Activated naive CD4-positive, alpha-beta T cell (primary cell): ENCODE measurements at regions not wholly inside any gene's neighbourhood (a gene's known extent, or its start where the extent isn't known, plus 50 kb on each side); places are given as distances from the start of the nearest gene placed in this dataset.

ENCODE experiments used
- DNase-seq, 4 experiments: peaks; one replicate each; lab custom pipeline; 2025; lab: John Stamatoyannopoulos, UW

- no peak for DNase-seq
These were observed 203.4 kb upstream of the TNP1 start for GRCh38 chr2:217063238-217063755.

- no peak for DNase-seq
These were observed 202.9 kb upstream of the TNP1 start for GRCh38 chr2:217062768-217063167.

- DNase-seq, result no peak
These were observed 202.1 kb upstream of the TNP1 start for GRCh38 chr2:217061916-217062505.

- DNase-seq, result no peak
These were observed 201.2 kb upstream of the TNP1 start for GRCh38 chr2:217060951-217061547.

- no peak for DNase-seq
These were observed 200.7 kb upstream of the TNP1 start for GRCh38 chr2:217060516-217060915.

GRCh38 chr2:217058791-217059755 lies 199.2 kb upstream of the TNP1 start:
- DNase-seq, result no peak

- DNase-seq, result no peak
These were observed 197.9 kb upstream of the TNP1 start for GRCh38 chr2:217057773-217058172.

GRCh38 chr2:217055624-217056023 lies 195.8 kb upstream of the TNP1 start:
- DNase-seq, result no peak

- DNase-seq, result no peak
These were observed 194.9 kb upstream of the TNP1 start for GRCh38 chr2:217054791-217055190.

- no peak for DNase-seq
These were observed 193.2 kb upstream of the TNP1 start for GRCh38 chr2:217052856-217053577.

- no peak for DNase-seq
These were observed 191.6 kb upstream of the TNP1 start for GRCh38 chr2:217051416-217051815.

GRCh38 chr2:217049956-217050355 lies 190.1 kb upstream of the TNP1 start:
- DNase-seq, result no peak

GRCh38 chr2:217049422-217049821 lies 189.6 kb upstream of the TNP1 start:
- no peak for DNase-seq

GRCh38 chr2:217048730-217049129 lies 188.9 kb upstream of the TNP1 start:
- no peak for DNase-seq

GRCh38 chr2:217047631-217048030 lies 187.8 kb upstream of the TNP1 start:
- no peak for DNase-seq

- DNase-seq, result no peak
These were observed 187.3 kb upstream of the TNP1 start for GRCh38 chr2:217047209-217047608.

GRCh38 chr2:217045700-217046475 lies 186.0 kb upstream of the TNP1 start:
- DNase-seq, result no peak

- DNase-seq, result no peak
These were observed 180.2 kb upstream of the TNP1 start for GRCh38 chr2:217040099-217040498.

GRCh38 chr2:217038001-217038400 lies 178.1 kb upstream of the TNP1 start:
- DNase-seq, result no peak

- no peak for DNase-seq
These were observed 177.5 kb upstream of the TNP1 start for GRCh38 chr2:217037353-217037752.

- no peak for DNase-seq
These were observed 176.1 kb upstream of the TNP1 start for GRCh38 chr2:217035967-217036366.
